HG03457 (cell line): ENCODE measurements at regions not wholly inside any gene's neighbourhood (a gene's known extent, or its start where the extent isn't known, plus 50 kb on each side); places are given as distances from the start of the nearest gene placed in this dataset.
A peak's percentile ranks its signal among the peaks of the same experiment; 100 is the strongest.
"Not testable (repeated sequence)": the region's sequence is repeated elsewhere in the genome, so short reads cannot be mapped to it uniquely, and the experiment has no call there.

Experiments used
- ATAC-seq: cut with Tn5 transposase; IDR thresholded peaks from one replicate; pipeline ENCODE4 v1.9.1; 2021; ENCODE audit warnings: moderate number of reproducible peaks; ENCODE audit not compliant: unreplicated experiment

- peak; percentile 79 for ATAC-seq
Measured at GRCh38 chr9:63812822-63813221, 1472.2 kb downstream of the FOXD4L5 start.

- not testable (repeated sequence) for ATAC-seq
Measured at GRCh38 chr9:63804205-63804604, 1480.8 kb downstream of the FOXD4L5 start.

- not testable (repeated sequence) for ATAC-seq
Measured at GRCh38 chr9:63794081-63794685, 1490.8 kb downstream of the FOXD4L5 start.

GRCh38 chr9:63787454-63787853 is 1497.6 kb downstream of the FOXD4L5 start:
- not testable (repeated sequence) for ATAC-seq

- ATAC-seq, result not testable (repeated sequence)
Measured at GRCh38 chr9:63785059-63785458, 1500.0 kb downstream of the FOXD4L5 start.

- ATAC-seq, result not testable (repeated sequence)
Measured at GRCh38 chr9:63784421-63784820, 1500.6 kb downstream of the FOXD4L5 start.

- ATAC-seq, result not testable (repeated sequence)
Measured at GRCh38 chr9:63781817-63782439, 1503.1 kb downstream of the FOXD4L5 start.

- ATAC-seq, result peak; percentile 100
Measured at GRCh38 chr9:63781390-63781789, 1503.6 kb downstream of the FOXD4L5 start.

GRCh38 chr9:63776220-63776619 is 1508.8 kb downstream of the FOXD4L5 start:
- not testable (repeated sequence) for ATAC-seq

GRCh38 chr9:63775092-63775426 is 1510.0 kb downstream of the FOXD4L5 start:
- ATAC-seq, result not testable (repeated sequence)

GRCh38 chr9:63774369-63775091 is 1510.5 kb downstream of the FOXD4L5 start:
- ATAC-seq, result not testable (repeated sequence)

GRCh38 chr9:63762230-63762629 is 1522.8 kb downstream of the FOXD4L5 start:
- not testable (repeated sequence) for ATAC-seq

- ATAC-seq, result not testable (repeated sequence)
Measured at GRCh38 chr9:63729021-63729420, 1556.0 kb downstream of the FOXD4L5 start.

GRCh38 chr9:63728287-63728686 is 1556.7 kb downstream of the FOXD4L5 start:
- no peak for ATAC-seq

GRCh38 chr9:63708285-63708684 is 1576.7 kb downstream of the FOXD4L5 start:
- ATAC-seq, result not testable (repeated sequence)

GRCh38 chr9:63704456-63704855 is 1580.6 kb downstream of the FOXD4L5 start:
- not testable (repeated sequence) for ATAC-seq

GRCh38 chr9:63703670-63704069 is 1581.3 kb downstream of the FOXD4L5 start:
- ATAC-seq, result not testable (repeated sequence)

GRCh38 chr9:63703138-63703665 is 1581.8 kb downstream of the FOXD4L5 start:
- ATAC-seq, result not testable (repeated sequence)
